Skeletal muscle satellite cell (primary cell): ENCODE measurements at regions not wholly inside any gene's neighbourhood (a gene's known extent, or its start where the extent isn't known, plus 50 kb on each side); places are given as distances from the start of the nearest gene placed in this dataset.

ENCODE experiments used
- H3K27me3 ChIP-seq: 2 replicates; pipeline ENCODE4 v1.7.0; 2013; ENCODE audit warnings: low read length; ENCODE audit not compliant: control insufficient read depth, insufficient read depth
- H3K36me3 ChIP-seq: 2 replicates; pipeline ENCODE4 v1.7.0; 2013; ENCODE audit warnings: mild to moderate bottlenecking, control low read depth, low read length; ENCODE audit not compliant: insufficient read depth
- H3K4me1 ChIP-seq: 2 replicates; pipeline ENCODE4 v1.7.0; 2013; ENCODE audit warnings: low read length; ENCODE audit not compliant: control insufficient read depth, insufficient read depth
- H3K4me2 ChIP-seq: 2 replicates; pipeline ENCODE4 v1.7.0; 2013; ENCODE audit warnings: mild to moderate bottlenecking, low read length
- H3K4me3 ChIP-seq: 2 replicates; pipeline ENCODE4 v1.7.0; 2013; ENCODE audit warnings: low read length
- H3K9ac ChIP-seq: 2 replicates; pipeline ENCODE4 v1.7.0; 2013; ENCODE audit warnings: mild to moderate bottlenecking, low read depth, low read length, moderate library complexity
- H3K9me3 ChIP-seq: replicated peaks from 2 replicates; pipeline ENCODE4 v1.7.0; 2013; ENCODE audit warnings: mild to moderate bottlenecking, control low read depth, low read length

DNA sequence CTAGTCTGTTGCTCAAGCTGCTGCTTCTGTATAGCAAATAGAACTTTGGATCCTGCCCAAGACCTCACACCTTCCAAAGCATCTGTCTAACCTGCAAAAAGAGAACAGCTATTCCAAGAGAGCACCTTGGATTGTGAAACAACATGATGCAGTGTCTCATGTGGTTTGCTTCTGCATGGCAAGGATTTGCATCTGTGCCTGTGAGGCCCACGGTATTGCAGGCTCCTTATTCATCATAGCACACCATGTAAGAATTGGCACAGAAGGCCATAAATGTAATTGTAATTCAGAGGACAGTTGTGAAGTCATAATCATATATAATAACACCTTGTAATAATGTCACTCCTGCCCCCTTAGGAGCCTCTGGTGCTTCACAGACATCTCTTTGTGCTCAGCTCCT is 147.1 kb downstream of the ZNF674 start:
- no peaks in the 10 kb centered on the region for H3K27me3 ChIP-seq

DNA sequence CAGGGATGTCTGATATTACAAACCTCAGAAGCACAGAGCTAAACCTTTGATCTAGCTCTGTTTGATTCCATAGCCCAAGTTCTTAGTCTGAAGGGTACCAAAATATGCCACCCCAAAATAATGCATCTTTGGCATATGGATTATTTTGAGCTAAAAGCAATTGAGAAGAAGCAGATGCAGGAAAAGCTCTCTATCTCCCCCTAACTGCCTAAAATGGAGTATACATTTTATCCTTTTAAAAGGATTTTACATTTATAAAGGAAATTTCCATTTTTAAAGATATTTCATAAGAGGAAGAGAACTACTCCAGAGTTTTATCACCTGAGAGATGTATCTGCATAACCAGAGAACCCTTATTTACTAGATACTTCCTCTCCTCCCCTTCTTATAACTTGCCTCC is 158.7 kb downstream of the ZNF674 start:
- Histone ChIP-seq H3K4me1 (no peaks in the 10 kb centered on the region), H3K27me3 (no peaks in the 10 kb centered on the region), H3K36me3 (no peaks in the 10 kb centered on the region)

More for the DNA sequence above, 147.1 kb downstream of the ZNF674 start:
- Histone ChIP-seq H3K4me2 (no peak overlapping the region), H3K36me3 (no peaks in the 10 kb centered on the region), H3K9me3 (no peaks in the 10 kb centered on the region), H3K4me1 (no peaks in the 10 kb centered on the region), H3K4me3 (no peak overlapping the region), H3K9ac (no peak overlapping the region)

DNA sequence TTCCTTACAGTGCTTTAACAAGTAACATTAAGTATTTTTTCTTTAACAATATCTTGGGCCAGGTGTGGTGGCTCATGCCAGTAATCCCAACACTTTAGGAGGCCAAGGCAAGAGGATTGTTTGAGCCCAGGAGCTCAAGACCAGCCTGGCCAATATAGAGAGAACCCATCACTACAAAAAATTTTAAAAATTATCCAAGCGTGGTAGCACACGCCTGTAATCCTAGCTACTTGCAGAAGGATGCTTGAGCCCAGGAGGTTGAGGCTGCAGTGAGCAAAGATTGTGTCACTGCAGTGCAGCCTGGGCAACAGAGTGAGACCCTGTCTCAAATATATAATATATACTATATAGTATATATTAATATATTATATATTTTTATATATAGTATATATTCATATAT is 162.2 kb downstream of the ZNF674 start:
- no peak overlapping the region for H3K9ac ChIP-seq
- H3K9me3 ChIP-seq: no peaks in the 10 kb centered on the region
- no peaks in the 10 kb centered on the region for H3K27me3 ChIP-seq

More for the DNA sequence above, 158.7 kb downstream of the ZNF674 start:
- peaks cover 4% of the 10 kb centered on the region for H3K9me3 ChIP-seq
- no peak overlapping the region for H3K9ac ChIP-seq
- H3K4me2 ChIP-seq: no peak overlapping the region
- no peak overlapping the region for H3K4me3 ChIP-seq

DNA sequence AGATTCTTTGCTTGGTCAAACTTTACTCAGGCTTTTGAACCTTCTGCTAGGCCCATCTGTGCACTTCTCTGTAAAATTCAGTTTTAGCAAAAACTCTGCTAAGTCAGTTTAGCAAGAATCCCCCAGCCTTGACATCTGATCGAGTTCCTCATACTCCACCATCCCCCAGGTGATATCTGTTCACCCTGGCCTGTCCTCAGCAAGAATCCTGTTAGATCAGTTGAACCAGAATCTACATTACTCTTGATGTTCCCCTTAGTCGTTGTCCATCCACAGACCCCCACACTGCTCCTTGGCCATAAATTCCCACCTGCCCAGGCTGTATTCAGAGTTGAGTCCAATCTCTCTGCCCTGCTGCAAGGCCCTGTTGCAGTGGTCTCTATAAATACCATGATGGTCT is 162.6 kb downstream of the ZNF674 start:
- Histone ChIP-seq H3K27me3 (no peaks in the 10 kb centered on the region), H3K36me3 (no peaks in the 10 kb centered on the region), H3K9ac (no peak overlapping the region), H3K4me2 (no peak overlapping the region), H3K9me3 (no peaks in the 10 kb centered on the region), H3K4me3 (no peak overlapping the region), H3K4me1 (no peaks in the 10 kb centered on the region)

More for the DNA sequence above, 162.2 kb downstream of the ZNF674 start:
- Histone ChIP-seq H3K4me3 (no peak overlapping the region), H3K4me2 (no peak overlapping the region), H3K36me3 (no peaks in the 10 kb centered on the region), H3K4me1 (no peaks in the 10 kb centered on the region)

DNA sequence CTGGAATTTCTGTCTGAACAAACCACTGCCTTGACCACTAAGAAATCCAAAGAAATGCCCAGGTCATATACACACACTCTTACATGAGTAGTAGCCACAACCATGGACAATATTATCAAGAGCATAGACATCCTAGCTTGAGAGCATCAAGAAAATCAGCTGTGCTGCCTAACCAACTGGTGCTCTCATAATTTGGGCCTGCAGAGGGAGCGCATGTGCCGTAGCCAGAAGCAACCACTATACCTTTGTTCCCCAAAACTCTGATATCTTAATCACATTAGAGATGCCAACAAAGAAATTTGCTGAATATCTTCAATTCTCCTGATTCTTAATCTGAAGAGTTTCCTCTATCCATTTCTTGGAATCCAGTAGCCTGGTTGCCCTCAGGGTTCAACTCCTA is 163.6 kb downstream of the ZNF674 start:
- H3K9ac ChIP-seq: no peak overlapping the region
- no peak overlapping the region for H3K4me3 ChIP-seq
- H3K9me3 ChIP-seq: no peaks in the 10 kb centered on the region
- no peak overlapping the region for H3K4me2 ChIP-seq
- no peaks in the 10 kb centered on the region for H3K4me1 ChIP-seq
- no peaks in the 10 kb centered on the region for H3K27me3 ChIP-seq
- no peaks in the 10 kb centered on the region for H3K36me3 ChIP-seq

DNA sequence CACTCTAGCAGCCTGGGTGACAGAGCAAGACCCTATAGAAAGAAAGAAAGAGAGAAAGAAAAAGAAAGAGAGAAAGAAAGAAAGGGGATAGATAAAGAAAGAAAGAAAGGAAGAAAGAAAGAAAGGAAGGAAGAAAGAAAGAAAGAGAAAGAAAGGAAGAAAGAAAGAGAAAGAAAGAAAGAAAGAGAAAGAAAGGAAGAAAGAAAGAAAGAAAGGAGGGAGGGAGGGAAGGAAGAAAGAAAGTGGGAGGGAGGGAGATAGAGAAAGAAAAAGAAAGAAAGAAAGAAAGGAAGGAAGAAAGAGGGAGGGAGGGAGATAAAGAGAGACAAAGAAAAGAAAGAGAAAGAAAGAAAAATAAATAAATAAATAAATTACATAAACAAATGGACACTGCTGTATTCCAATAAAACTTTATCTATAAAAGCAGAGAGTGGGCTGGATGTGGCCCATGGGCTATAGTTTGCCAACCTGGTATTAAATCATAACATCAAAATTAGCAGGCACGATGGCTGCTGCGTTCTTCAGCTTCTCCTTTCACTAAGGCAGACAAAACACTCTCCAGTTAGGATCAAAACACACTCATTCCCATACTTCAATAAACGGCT is 165.0 kb downstream of the ZNF674 start:
- no peak overlapping the region for H3K9ac ChIP-seq
- H3K27me3 ChIP-seq: no peaks in the 10 kb centered on the region
- H3K36me3 ChIP-seq: no peaks in the 10 kb centered on the region
- H3K9me3 ChIP-seq: no peaks in the 10 kb centered on the region
- H3K4me1 ChIP-seq: peaks cover 5% of the 10 kb centered on the region
- no peak overlapping the region for H3K4me3 ChIP-seq
- no peak overlapping the region for H3K4me2 ChIP-seq

DNA sequence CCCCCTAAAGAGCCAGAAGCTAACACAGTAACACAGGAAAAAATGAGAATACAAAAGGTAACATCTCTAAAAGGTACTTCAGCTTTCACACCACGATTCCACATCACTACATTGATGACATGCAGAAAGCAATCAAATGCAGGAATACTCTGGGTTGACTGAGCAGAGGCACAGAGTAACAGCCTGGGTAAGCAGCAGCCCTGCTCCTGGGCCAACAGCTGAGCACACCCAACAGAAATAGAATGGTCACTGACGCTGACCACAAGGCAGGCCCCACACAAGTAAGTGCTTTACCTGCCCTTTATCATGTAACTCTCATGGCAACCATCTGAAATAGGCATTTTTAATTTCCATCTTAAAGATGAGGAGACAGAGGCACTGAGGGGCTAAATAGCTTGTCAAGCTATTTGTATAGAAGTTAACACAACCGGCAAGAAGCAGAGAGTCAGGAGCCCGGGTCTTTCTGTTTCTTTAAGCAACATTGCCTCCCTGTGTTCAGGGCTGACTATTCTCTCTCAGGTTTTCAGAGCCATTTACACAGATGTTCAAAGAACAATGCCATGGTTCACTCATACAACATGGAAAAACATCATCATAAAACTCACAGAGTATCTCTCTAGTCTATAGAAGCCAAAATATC is 168.9 kb downstream of the ZNF674 start:
- H3K4me2 ChIP-seq: peak overlapping the region; percentile 17

DNA sequence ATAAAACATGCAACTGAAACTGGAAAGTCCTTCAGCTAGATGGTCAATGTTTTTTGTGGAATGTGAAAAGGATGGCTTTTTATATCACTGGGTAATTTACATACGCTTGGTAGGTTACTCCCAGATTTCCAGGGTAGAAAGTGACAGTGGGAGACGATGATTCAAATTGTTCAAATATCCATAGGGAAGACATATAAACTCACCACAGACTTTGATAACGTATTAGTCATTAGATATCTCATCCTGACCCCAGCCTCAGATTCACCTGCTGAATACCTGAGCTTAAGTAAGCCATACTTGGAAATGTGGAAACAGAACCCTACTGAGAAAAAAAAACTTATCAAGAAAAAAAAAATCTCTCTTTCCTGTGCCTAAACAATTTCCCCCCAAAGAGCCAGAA is 169.4 kb downstream of the ZNF674 start:
- Histone ChIP-seq H3K36me3 (no peaks in the 10 kb centered on the region), H3K4me1 (peaks cover 5% of the 10 kb centered on the region), H3K9ac (peak overlapping the region; percentile 28), H3K4me2 (no peak overlapping the region), H3K27me3 (peaks cover 6% of the 10 kb centered on the region), H3K9me3 (no peaks in the 10 kb centered on the region), H3K4me3 (no peak overlapping the region)

More for the DNA sequence above, 168.9 kb downstream of the ZNF674 start:
- no peaks in the 10 kb centered on the region for H3K9me3 ChIP-seq
- peaks cover 5% of the 10 kb centered on the region for H3K4me1 ChIP-seq
- peak overlapping the region; percentile 28 for H3K9ac ChIP-seq
- H3K4me3 ChIP-seq: no peak overlapping the region
- H3K36me3 ChIP-seq: no peaks in the 10 kb centered on the region
- peaks cover 6% of the 10 kb centered on the region for H3K27me3 ChIP-seq

DNA sequence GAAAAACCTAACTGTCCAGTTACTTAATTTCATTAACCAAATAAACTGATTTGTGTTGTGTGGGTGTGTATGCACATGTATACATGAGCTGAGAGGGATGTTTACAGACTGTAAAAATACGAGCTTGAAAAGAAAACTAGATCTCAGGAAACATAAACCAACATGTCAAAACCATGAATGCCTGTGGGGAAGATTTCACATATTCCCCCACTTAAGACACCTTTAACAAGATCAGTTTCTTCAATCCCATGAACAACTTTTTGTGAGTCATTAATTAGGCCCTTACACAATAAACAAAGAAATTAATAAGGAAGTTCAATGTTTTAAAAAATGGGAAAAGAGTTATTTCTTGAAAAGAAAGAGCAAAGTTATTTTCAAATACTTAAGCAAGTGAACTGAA is 170.8 kb downstream of the ZNF674 start:
- Histone ChIP-seq H3K9me3 (no peaks in the 10 kb centered on the region), H3K4me3 (no peak overlapping the region), H3K4me1 (peaks cover 5% of the 10 kb centered on the region), H3K27me3 (peaks cover 6% of the 10 kb centered on the region), H3K9ac (no peak overlapping the region), H3K4me2 (no peak overlapping the region), H3K36me3 (no peaks in the 10 kb centered on the region)

DNA sequence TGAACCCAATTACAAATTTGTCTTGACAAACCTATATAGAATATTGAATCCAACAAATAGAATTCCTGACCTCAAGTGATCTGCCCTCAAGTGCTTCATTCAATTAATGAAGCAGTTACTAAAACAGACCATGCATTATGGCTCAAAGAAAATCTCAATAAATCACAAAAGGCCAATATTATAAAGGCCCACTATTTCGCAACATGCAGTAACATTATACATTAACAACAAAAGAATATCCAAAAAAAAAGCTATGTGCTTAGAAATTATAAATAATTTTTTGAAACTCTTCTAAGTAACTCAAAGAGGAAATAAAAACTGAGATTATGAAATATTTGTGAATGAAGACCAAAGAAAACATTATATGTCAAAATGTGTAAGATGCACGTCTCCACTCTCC is 177.7 kb downstream of the ZNF674 start:
- no peak overlapping the region for H3K9ac ChIP-seq
- no peaks in the 10 kb centered on the region for H3K9me3 ChIP-seq
- no peak overlapping the region for H3K4me3 ChIP-seq
- H3K4me2 ChIP-seq: no peak overlapping the region
- H3K36me3 ChIP-seq: no peaks in the 10 kb centered on the region
- H3K4me1 ChIP-seq: no peaks in the 10 kb centered on the region
- no peaks in the 10 kb centered on the region for H3K27me3 ChIP-seq

DNA sequence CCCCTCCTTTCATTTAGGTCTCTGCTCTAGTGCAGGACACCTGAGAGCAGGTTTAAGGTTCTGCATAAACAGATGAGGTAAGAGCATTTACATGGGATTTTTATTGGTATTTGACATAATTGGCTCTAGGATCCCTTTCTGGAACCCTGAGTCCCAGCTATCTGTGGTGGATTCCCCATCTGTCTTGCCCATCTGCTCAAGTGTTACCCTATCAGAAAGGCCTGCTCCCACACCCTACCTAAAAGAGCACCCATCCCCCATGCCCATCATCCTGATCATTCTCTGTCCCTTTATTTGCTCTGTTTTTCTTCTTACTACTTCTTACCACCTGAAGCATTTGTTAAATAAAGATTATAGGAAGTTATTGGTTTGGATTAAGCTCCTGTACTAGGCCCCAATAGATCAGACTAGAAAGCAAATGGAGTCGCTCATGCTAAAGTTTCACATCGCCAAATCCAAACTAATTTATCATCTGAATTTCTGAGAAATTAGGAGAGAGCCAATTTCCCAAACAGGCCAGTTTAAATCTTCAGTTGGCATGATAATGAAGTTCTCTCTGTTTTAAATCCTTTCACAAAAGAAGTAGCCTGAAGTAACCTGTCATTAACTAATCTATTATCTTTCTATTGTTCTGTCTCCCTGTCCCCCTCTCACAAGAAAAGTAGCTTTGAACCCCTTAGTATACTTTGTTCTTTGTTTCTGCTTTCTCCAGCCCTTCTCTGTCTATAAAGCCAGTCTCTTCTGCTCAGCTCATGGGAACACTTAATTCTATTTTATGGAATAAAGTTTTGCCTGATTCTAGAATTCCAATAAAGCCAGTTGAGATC is 178.6 kb downstream of the ZNF674 start:
- no peak overlapping the region for H3K9ac ChIP-seq
- H3K9me3 ChIP-seq: no peaks in the 10 kb centered on the region
- H3K27me3 ChIP-seq: no peaks in the 10 kb centered on the region
- no peak overlapping the region for H3K4me2 ChIP-seq
- no peak overlapping the region for H3K4me3 ChIP-seq
- no peaks in the 10 kb centered on the region for H3K36me3 ChIP-seq
- H3K4me1 ChIP-seq: no peaks in the 10 kb centered on the region
